GM12872 (cell line): ENCODE measurements at regions not wholly inside any gene's neighbourhood (a gene's known extent, or its start where the extent isn't known, plus 50 kb on each side); places are given as distances from the start of the nearest gene placed in this dataset.

Source experiments
- CTCF ChIP-seq: IDR thresholded peaks from 3 replicates; pipeline ENCODE4 v1.5.1; 2011; ENCODE audit warnings: low read depth, mild to moderate bottlenecking, low read length, moderate library complexity; ENCODE audit not compliant: insufficient read depth

GRCh38 chr9:785997-786396 is 55.5 kb upstream of the DMRT1 start:
- no peak for TF ChIP-seq CTCF

- no peak for TF ChIP-seq CTCF
These were observed 55.1 kb upstream of the DMRT1 start for GRCh38 chr9:786405-786804.

GRCh38 chr9:788777-789176 is 52.7 kb upstream of the DMRT1 start:
- no peak for TF ChIP-seq CTCF
